GM12891 (cell line): ENCODE measurements at regions not wholly inside any gene's neighbourhood (a gene's known extent, or its start where the extent isn't known, plus 50 kb on each side); places are given as distances from the start of the nearest gene placed in this dataset.

Experiments
- POLR2A ChIP-seq: IDR thresholded peaks from 2 replicates; pipeline ENCODE4 v1.6.1; 2011; ENCODE audit warnings: low read depth, low read length, control low read depth
- TAF1 ChIP-seq: IDR thresholded peaks from 2 replicates; pipeline ENCODE4 v1.6.1; 2011; ENCODE audit warnings: low read depth, low read length, control low read depth

DNA sequence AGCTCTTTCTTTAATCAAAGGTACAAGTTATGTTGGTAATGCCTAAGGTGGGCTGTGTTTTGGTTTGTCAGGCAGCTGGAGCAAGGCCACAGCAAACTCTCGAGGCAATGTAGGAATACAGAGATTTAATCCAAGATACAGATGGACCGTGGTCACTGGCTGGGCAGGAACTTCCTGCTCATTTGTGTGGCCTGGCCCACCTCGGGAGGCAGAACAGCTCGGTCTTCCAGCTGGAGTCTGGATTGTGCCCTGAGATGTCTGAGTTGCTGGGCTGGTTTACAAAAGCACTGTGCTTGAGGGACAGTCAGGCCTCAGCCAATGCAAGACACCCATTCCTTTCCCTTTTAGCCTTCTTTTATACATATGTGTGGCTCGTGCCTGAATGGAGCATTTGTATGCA is 506.1 kb upstream of the SALL3 start:
- TF ChIP-seq POLR2A: no peak
- TF ChIP-seq TAF1: no peak
